SK-N-SH treated with all-trans-retinoic acid at 6 μM for 48 hours (cell line): ENCODE measurements at regions not wholly inside any gene's neighbourhood (a gene's known extent, or its start where the extent isn't known, plus 50 kb on each side); places are given as distances from the start of the nearest gene placed in this dataset.

Experiments
- ATAC-seq: fragments of 200-7000 bp; cut with Tn5 transposase; 3 replicates; pipeline ENCODE4 v1.9.1; 2020; ENCODE audit warnings: mild to moderate bottlenecking, moderate library complexity
- ARNTL ChIP-seq: fragments of 450-650 bp; formaldehyde crosslinking; IDR thresholded peaks from 2 replicates; pipeline ENCODE4 v1.5.0; 2020; ENCODE audit warnings: low read depth, mild to moderate bottlenecking, moderate library complexity, borderline replicate concordance
- BACH2 ChIP-seq: fragments of 250-450 bp; sonication (Bioruptor Pico); IDR thresholded peaks from 2 replicates; pipeline ENCODE4 v1.9.0; 2021; ENCODE audit warnings: mild to moderate bottlenecking, borderline replicate concordance
- CSDC2 ChIP-seq: fragments of 250-450 bp; sonication (Bioruptor Pico); IDR thresholded peaks from 2 replicates; pipeline ENCODE4 v1.5.0; 2020; ENCODE audit warnings: mild to moderate bottlenecking, moderate library complexity
- CSRNP3 ChIP-seq: fragments of 250-450 bp; sonication (Bioruptor Pico); IDR thresholded peaks from 2 replicates; pipeline ENCODE4 v1.5.1; 2021; ENCODE audit warnings: mild to moderate bottlenecking, moderate library complexity
- ESRRG ChIP-seq: fragments of 250-450 bp; sonication (Bioruptor Pico); IDR thresholded peaks from 2 replicates; pipeline ENCODE4 v1.6.1; 2021; ENCODE audit warnings: mild to moderate bottlenecking
- GLIS3 ChIP-seq: fragments of 250-450 bp; sonication (Bioruptor Pico); IDR thresholded peaks from 2 replicates; pipeline ENCODE4 v1.5.0; 2020; ENCODE audit warnings: mild to moderate bottlenecking, moderate library complexity
- OSR1 ChIP-seq: fragments of 250-450 bp; sonication (Bioruptor Pico); IDR thresholded peaks from 2 replicates; pipeline ENCODE4 v1.8.0; 2022; ENCODE audit warnings: moderate library complexity, mild to moderate bottlenecking, inconsistent platforms
- POU6F1 ChIP-seq: fragments of 250-450 bp; sonication (Bioruptor Pico); IDR thresholded peaks from 2 replicates; pipeline ENCODE4 v1.8.0; 2021; ENCODE audit warnings: low read depth, mild to moderate bottlenecking, moderate library complexity, borderline replicate concordance
- RARB ChIP-seq: fragments of 250-450 bp; sonication (Bioruptor Pico); IDR thresholded peaks from 2 replicates; pipeline ENCODE4 v1.8.0; 2021; ENCODE audit warnings: mild to moderate bottlenecking, moderate library complexity
- SNAI2 ChIP-seq: fragments of 250-450 bp; sonication (Bioruptor Pico); IDR thresholded peaks from 2 replicates; pipeline ENCODE4 v1.5.0; 2020; ENCODE audit warnings: mild to moderate bottlenecking, moderate library complexity
- TCF4 ChIP-seq: fragments of 250-450 bp; sonication (Bioruptor Pico); IDR thresholded peaks from 2 replicates; pipeline ENCODE4 v1.8.0; 2021; ENCODE audit warnings: mild to moderate bottlenecking, moderate library complexity, borderline replicate concordance
- TOX ChIP-seq: fragments of 250-450 bp; sonication (Bioruptor Pico); IDR thresholded peaks from 2 replicates; pipeline ENCODE4 v1.8.0; 2021; ENCODE audit warnings: mild to moderate bottlenecking, moderate library complexity, borderline replicate concordance
- ZC3H10 ChIP-seq: fragments of 250-450 bp; sonication (Bioruptor Pico); IDR thresholded peaks from 2 replicates; pipeline ENCODE4 v1.5.1; 2021; ENCODE audit warnings: mild to moderate bottlenecking, moderate library complexity
- ZFP3 ChIP-seq: fragments of 250-450 bp; sonication (Bioruptor Pico); IDR thresholded peaks from 2 replicates; pipeline ENCODE4 v1.5.0; 2020; ENCODE audit warnings: mild to moderate bottlenecking, moderate library complexity
- ZFP30 ChIP-seq: fragments of 450-650 bp; formaldehyde crosslinking; IDR thresholded peaks from 2 replicates; pipeline ENCODE4 v1.5.0; 2022; ENCODE audit warnings: mild to moderate bottlenecking, moderate library complexity
- ZNF565 ChIP-seq: fragments of 450-650 bp; formaldehyde crosslinking; conservative IDR thresholded peaks from 2 replicates; pipeline ENCODE4 v1.5.0; 2020; ENCODE audit warnings: low read depth, mild to moderate bottlenecking, moderate library complexity
- ZNF70 ChIP-seq: fragments of 450-650 bp; formaldehyde crosslinking; IDR thresholded peaks from 2 replicates; pipeline ENCODE4 v1.5.0; 2020; ENCODE audit warnings: mild to moderate bottlenecking, moderate library complexity
- ZNF8 ChIP-seq: fragments of 450-650 bp; formaldehyde crosslinking; IDR thresholded peaks from 2 replicates; pipeline ENCODE4 v1.5.0; 2020; ENCODE audit warnings: mild to moderate bottlenecking, moderate library complexity
- TF ChIP-seq, protein P1 (sequence below): fragments of 250-450 bp; sonication (Bioruptor Pico); IDR thresholded peaks from 2 replicates; pipeline ENCODE4 v1.8.0; 2020; ENCODE audit warnings: mild to moderate bottlenecking, moderate library complexity, borderline replicate concordance
- TF ChIP-seq, protein P2 (sequence below): fragments of 250-450 bp; sonication (Bioruptor Pico); IDR thresholded peaks from 2 replicates; pipeline ENCODE4 v1.5.0; 2020; ENCODE audit warnings: mild to moderate bottlenecking, moderate library complexity

DNA sequence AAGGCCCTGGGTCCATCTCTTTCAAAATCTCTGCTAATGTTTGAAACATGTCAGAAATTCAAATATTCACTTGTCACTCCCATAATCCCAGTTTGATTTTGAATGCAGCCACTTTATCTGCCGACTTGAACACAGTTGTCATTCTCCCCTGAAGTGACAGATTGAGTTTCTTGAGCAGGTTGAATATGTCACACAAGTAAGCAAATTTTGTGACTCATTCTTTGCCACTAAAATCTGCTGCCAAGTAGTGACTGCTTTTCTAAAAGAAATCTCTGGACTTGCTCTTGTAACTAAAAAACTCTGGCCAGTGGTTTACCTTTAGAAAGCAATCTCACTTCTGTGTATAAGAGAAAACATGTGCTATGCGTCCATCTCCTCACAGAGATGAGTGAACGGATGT lies 357.1 kb downstream of the LMO7 start (continued):
- no peak for TF ChIP-seq CSRNP3
- TF ChIP-seq ZC3H10 (CRISPR knock-in tag): no peak
- no peak for TF ChIP-seq OSR1 (CRISPR knock-in tag)
- no peak for TF ChIP-seq GLIS3
- TF ChIP-seq TOX (CRISPR knock-in tag): no peak
- TF ChIP-seq ESRRG (CRISPR knock-in tag): no peak
- TF ChIP-seq, all 23 proteins: peak for 0

DNA sequence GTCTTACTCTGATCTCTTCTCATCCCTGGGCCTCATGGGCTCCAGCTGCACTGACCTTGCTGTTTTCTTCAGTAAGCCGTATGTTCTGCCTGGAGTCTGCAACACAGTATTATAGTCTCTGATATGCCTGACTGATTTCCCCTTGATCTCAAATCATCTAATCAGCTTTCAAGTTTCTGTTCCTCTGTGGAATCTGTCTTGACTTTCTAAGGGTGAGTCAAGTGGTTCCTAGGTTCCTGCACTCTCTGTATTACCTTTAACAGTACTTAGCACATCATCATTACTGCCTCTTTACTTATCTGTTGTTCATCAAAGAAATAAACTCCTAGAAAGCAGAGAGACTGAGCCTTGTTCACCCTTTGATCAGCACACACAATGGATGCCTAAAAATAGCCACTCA lies 350.7 kb downstream of the LMO7 start:
- no peak for ATAC-seq
- TF ChIP-seq TOX (CRISPR knock-in tag): no peak
- TF ChIP-seq SNAI2 (CRISPR knock-in tag): no peak
- TF ChIP-seq GLIS3: no peak
- no peak for TF ChIP-seq ARNTL (CRISPR knock-in tag)
- TF ChIP-seq ZNF565 (CRISPR knock-in tag): no peak
- TF ChIP-seq ZFP30 (CRISPR knock-in tag): no peak
- TF ChIP-seq CSRNP3: no peak

DNA sequence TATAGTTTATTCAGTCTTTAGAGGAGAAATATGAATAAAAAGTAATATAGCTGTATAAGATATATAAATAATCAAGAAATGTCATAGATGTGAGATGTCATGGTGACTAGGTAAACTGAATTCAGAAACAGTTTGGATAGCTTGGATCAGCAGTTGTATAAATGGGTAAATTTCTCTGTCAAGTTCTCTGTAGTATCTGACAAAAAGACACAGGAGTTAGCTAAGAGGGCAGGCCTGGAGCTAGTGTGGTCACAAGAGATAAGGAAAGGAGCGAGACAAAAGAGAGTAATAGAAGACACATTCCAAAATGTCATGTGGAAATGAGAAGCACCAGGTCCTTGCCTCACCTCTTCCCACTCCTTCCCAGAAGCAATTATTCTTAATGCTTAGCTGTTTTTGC lies 349.0 kb downstream of the LMO7 start:
- ATAC-seq: no peak
- TF ChIP-seq ARNTL (CRISPR knock-in tag) (no peak), RARB (no peak), ZFP30 (CRISPR knock-in tag) (no peak), BACH2 (no peak), ZFP3 (CRISPR knock-in tag) (no peak), POU6F1 (no peak), SNAI2 (CRISPR knock-in tag) (no peak), GLIS3 (no peak), CSDC2 (CRISPR knock-in tag) (no peak), TCF4 (CRISPR knock-in tag) (no peak), ZNF565 (CRISPR knock-in tag) (no peak)
- TF ChIP-seq, protein P1, sequence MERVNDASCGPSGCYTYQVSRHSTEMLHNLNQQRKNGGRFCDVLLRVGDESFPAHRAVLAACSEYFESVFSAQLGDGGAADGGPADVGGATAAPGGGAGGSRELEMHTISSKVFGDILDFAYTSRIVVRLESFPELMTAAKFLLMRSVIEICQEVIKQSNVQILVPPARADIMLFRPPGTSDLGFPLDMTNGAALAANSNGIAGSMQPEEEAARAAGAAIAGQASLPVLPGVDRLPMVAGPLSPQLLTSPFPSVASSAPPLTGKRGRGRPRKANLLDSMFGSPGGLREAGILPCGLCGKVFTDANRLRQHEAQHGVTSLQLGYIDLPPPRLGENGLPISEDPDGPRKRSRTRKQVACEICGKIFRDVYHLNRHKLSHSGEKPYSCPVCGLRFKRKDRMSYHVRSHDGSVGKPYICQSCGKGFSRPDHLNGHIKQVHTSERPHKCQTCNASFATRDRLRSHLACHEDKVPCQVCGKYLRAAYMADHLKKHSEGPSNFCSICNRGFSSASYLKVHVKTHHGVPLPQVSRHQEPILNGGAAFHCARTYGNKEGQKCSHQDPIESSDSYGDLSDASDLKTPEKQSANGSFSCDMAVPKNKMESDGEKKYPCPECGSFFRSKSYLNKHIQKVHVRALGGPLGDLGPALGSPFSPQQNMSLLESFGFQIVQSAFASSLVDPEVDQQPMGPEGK (CRISPR knock-in tag): no peak
- TF ChIP-seq, protein P2, sequence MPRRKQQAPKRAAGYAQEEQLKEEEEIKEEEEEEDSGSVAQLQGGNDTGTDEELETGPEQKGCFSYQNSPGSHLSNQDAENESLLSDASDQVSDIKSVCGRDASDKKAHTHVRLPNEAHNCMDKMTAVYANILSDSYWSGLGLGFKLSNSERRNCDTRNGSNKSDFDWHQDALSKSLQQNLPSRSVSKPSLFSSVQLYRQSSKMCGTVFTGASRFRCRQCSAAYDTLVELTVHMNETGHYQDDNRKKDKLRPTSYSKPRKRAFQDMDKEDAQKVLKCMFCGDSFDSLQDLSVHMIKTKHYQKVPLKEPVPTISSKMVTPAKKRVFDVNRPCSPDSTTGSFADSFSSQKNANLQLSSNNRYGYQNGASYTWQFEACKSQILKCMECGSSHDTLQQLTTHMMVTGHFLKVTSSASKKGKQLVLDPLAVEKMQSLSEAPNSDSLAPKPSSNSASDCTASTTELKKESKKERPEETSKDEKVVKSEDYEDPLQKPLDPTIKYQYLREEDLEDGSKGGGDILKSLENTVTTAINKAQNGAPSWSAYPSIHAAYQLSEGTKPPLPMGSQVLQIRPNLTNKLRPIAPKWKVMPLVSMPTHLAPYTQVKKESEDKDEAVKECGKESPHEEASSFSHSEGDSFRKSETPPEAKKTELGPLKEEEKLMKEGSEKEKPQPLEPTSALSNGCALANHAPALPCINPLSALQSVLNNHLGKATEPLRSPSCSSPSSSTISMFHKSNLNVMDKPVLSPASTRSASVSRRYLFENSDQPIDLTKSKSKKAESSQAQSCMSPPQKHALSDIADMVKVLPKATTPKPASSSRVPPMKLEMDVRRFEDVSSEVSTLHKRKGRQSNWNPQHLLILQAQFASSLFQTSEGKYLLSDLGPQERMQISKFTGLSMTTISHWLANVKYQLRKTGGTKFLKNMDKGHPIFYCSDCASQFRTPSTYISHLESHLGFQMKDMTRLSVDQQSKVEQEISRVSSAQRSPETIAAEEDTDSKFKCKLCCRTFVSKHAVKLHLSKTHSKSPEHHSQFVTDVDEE (CRISPR knock-in tag): no peak

- no peak for ATAC-seq
- TF ChIP-seq CSRNP3 (no peak), OSR1 (CRISPR knock-in tag) (no peak), ZNF70 (CRISPR knock-in tag) (no peak), CSDC2 (CRISPR knock-in tag) (no peak), RARB (no peak), ZFP30 (CRISPR knock-in tag) (no peak), POU6F1 (no peak), ZNF8 (CRISPR knock-in tag) (no peak), ZC3H10 (CRISPR knock-in tag) (no peak)
- TF ChIP-seq, protein P1 (CRISPR knock-in tag): no peak
These were observed 342.7 kb downstream of the LMO7 start for GRCh38 chr13:75978818-75979217.
